Sigmoid colon (tissue), 6 donors: ENCODE measurements at regions not wholly inside any gene's neighbourhood (a gene's known extent, or its start where the extent isn't known, plus 50 kb on each side); places are given as distances from the start of the nearest gene placed in this dataset.
A peak's percentile ranks its signal among the peaks of the same experiment; 100 is the strongest.

Experiments
- DNase-seq: peaks from one replicate; pipeline ENCODE4 v3.0.0-alpha.2; 2019
- H3K27ac ChIP-seq, 4 donors: fragments of 200-600 bp; sonication (generic); one replicate each; pipeline ENCODE4 v1.5.1; 2016 to 2019; ENCODE audit warnings: mild to moderate bottlenecking in 1 of 4
- H3K27me3 ChIP-seq, 3 donors: fragments of 200-600 bp; sonication (generic); one replicate each; pipeline ENCODE4 v1.5.1; 2019; ENCODE audit warnings: mild to moderate bottlenecking in 1 of 3
- H3K36me3 ChIP-seq, 4 donors: fragments of 200-600 bp; sonication (generic); one replicate each; pipeline ENCODE4 v1.5.1; 2016 to 2019
- H3K4me1 ChIP-seq, 4 donors: fragments of 200-600 bp; sonication (generic); one replicate each; pipeline ENCODE4 v1.5.1; 2017 to 2019
- H3K4me3 ChIP-seq, 4 donors: fragments of 200-600 bp; sonication (generic); one replicate each; pipeline ENCODE4 v1.5.1; 2017 to 2019; ENCODE audit warnings: mild to moderate bottlenecking in 2 of 4, moderate library complexity in 1 of 4
- H3K9me3 ChIP-seq, 4 donors: fragments of 200-600 bp in 3 of 4; sonication (generic) in 3 of 4; one replicate each; pipeline versions ENCODE4 v1.5.1 to v1.6.1; 2013 to 2019
- CTCF ChIP-seq, 4 experiments: fragments of 450-650 bp in 3 of 4; fragments of 200-600 bp in 1 of 4; IDR thresholded peaks; one replicate each; pipeline ENCODE4 v1.5.1; 2016 to 2019; ENCODE audit warnings: antibody characterized with exemption in 4 of 4, mild to moderate bottlenecking in 3 of 4, moderate library complexity in 2 of 4
- EP300 ChIP-seq, 4 donors: sonication (generic); formaldehyde crosslinking; IDR thresholded peaks; one replicate each; pipeline ENCODE4 v1.6.1; 2017; ENCODE audit warnings: antibody characterized with exemption in 4 of 4
- POLR2A ChIP-seq, 2 donors: fragments of 450-650 bp; IDR thresholded peaks; one replicate each; pipeline ENCODE4 v1.6.1; 2016; ENCODE audit warnings: antibody characterized with exemption in 2 of 2, mild to moderate bottlenecking in 2 of 2, moderate library complexity in 2 of 2
- POLR2AphosphoS5 ChIP-seq, 4 donors: sonication (generic); formaldehyde crosslinking; IDR thresholded peaks; one replicate each; pipeline ENCODE4 v1.6.1; 2017; ENCODE audit warnings: antibody characterized with exemption in 4 of 4
- WGBS, 2 donors: extraction: QIAGEN DNeasy Blood & Tissue Kit; methylation state at CpG; one replicate each; pipeline ENCODE4 v1.1.7; 2013; 5-methylcytosine and 5-hydroxymethylcytosine counted together
- intact Hi-C: fragments of 100-400 bp; cut with DNase I; formaldehyde crosslinking; loops from one replicate; pipeline ENCODE4 v1.15.1; 2023
- donor health status: healthy with polysubstance abuse.
- donor health status: healthy.

- peaks cover 0 to 8% (median 0%) of the 10 kb centered on the region in 4 donors for H3K4me1 ChIP-seq
Observed at GRCh38 chr3:117793622-117794265, 1084.2 kb downstream of the TUSC7 start.

GRCh38 chr3:117798221-117798620 is 1088.6 kb downstream of the TUSC7 start:
- peaks cover 0 to 8% (median 0%) of the 10 kb centered on the region in 4 donors for H3K4me1 ChIP-seq
- no peak for DNase-seq
- H3K27ac ChIP-seq, result no peak overlapping the region
- 58 to 80% methylated on average over 3 of the region's 3 CpGs for WGBS, 2 donors
- no peaks in the 10 kb centered on the region for H3K9me3 ChIP-seq
- intact Hi-C loops, result no loop called here
- TF ChIP-seq EP300 (IDR thresholded peaks at IDR 0.05), result no peak
- no peak for TF ChIP-seq POLR2AphosphoS5 (IDR thresholded peaks at IDR 0.05)
- TF ChIP-seq POLR2A (IDR thresholded peaks at IDR 0.05), result no peak
- TF ChIP-seq CTCF (IDR thresholded peaks at IDR 0.05), result no peak
- H3K36me3 ChIP-seq, result no peaks in the 10 kb centered on the region
- no peaks in the 10 kb centered on the region for H3K27me3 ChIP-seq
- no peak overlapping the region for H3K4me3 ChIP-seq

More at GRCh38 chr3:117793622-117794265, 1084.2 kb downstream of the TUSC7 start:
- WGBS, 2 donors, result 53 to 64% methylated on average over 8 of the region's 8 CpGs
- Histone ChIP-seq H3K36me3 (no peaks in the 10 kb centered on the region), H3K9me3 (no peaks in the 10 kb centered on the region), H3K27me3 (no peaks in the 10 kb centered on the region), H3K4me3 (no peak overlapping the region), H3K27ac (no peak overlapping the region)
- intact Hi-C loops, result no loop called here
- no peak for TF ChIP-seq CTCF (IDR thresholded peaks at IDR 0.05)
- no peak for TF ChIP-seq EP300 (IDR thresholded peaks at IDR 0.05)
- no peak for TF ChIP-seq POLR2AphosphoS5 (IDR thresholded peaks at IDR 0.05)
- DNase-seq, result no peak

- no peaks in the 10 kb centered on the region for H3K27me3 ChIP-seq
- no peaks in the 10 kb centered on the region for H3K36me3 ChIP-seq
- WGBS, 2 donors, result 82 to 91% methylated on average over 6 of the region's 6 CpGs
- intact Hi-C loops, result no loop called here
- H3K4me1 ChIP-seq, result peaks cover 0 to 8% (median 0%) of the 10 kb centered on the region in 4 donors
- no peak overlapping the region for H3K4me3 ChIP-seq
- no peak for TF ChIP-seq EP300 (IDR thresholded peaks at IDR 0.05)
- no peak for TF ChIP-seq POLR2A (IDR thresholded peaks at IDR 0.05)
- TF ChIP-seq POLR2AphosphoS5 (IDR thresholded peaks at IDR 0.05), result no peak
- TF ChIP-seq CTCF (IDR thresholded peaks at IDR 0.05), result no peak
- no peak for DNase-seq
- no peaks in the 10 kb centered on the region for H3K9me3 ChIP-seq
- no peak overlapping the region for H3K27ac ChIP-seq
Observed at GRCh38 chr3:117798687-117799386, 1089.3 kb downstream of the TUSC7 start.

- intact Hi-C loops, result no loop called here
- DNase-seq, result no peak
Observed at GRCh38 chr3:117799387-117799735, 1089.8 kb downstream of the TUSC7 start.

GRCh38 chr3:117801912-117802239 is 1092.3 kb downstream of the TUSC7 start:
- Histone ChIP-seq H3K36me3 (no peaks in the 10 kb centered on the region), H3K27ac (no peak overlapping the region), H3K4me3 (no peak overlapping the region), H3K27me3 (no peaks in the 10 kb centered on the region), H3K9me3 (no peaks in the 10 kb centered on the region), H3K4me1 (peaks cover 0 to 8% (median 0%) of the 10 kb centered on the region in 4 donors)
- WGBS, 2 donors, result 11 to 46% methylated on average over 2 of the region's 2 CpGs
- no peak for DNase-seq
- no peak for TF ChIP-seq POLR2AphosphoS5 (IDR thresholded peaks at IDR 0.05)
- no peak for TF ChIP-seq EP300 (IDR thresholded peaks at IDR 0.05)
- intact Hi-C loops, result no loop called here

More at GRCh38 chr3:117799387-117799735, 1089.8 kb downstream of the TUSC7 start:
- Histone ChIP-seq H3K36me3 (no peaks in the 10 kb centered on the region), H3K4me3 (no peak overlapping the region), H3K27ac (no peak overlapping the region), H3K9me3 (no peaks in the 10 kb centered on the region), H3K27me3 (no peaks in the 10 kb centered on the region), H3K4me1 (peaks cover 0 to 8% (median 0%) of the 10 kb centered on the region in 4 donors)
- 76 to 81% methylated on average over 2 of the region's 2 CpGs for WGBS, 2 donors
- TF ChIP-seq POLR2AphosphoS5 (IDR thresholded peaks at IDR 0.05) (peak in 1 of 4 donors; percentile 23), EP300 (IDR thresholded peaks at IDR 0.05) (no peak)
